Naive thymus-derived CD8-positive, alpha-beta T cell (primary cell): ENCODE measurements at regions not wholly inside any gene's neighbourhood (a gene's known extent, or its start where the extent isn't known, plus 50 kb on each side); places are given as distances from the start of the nearest gene placed in this dataset.

Source experiments
- ATAC-seq, 2 donors: fragments of 150-1000 bp; cut with Tn5 transposase in 1 of 2; sonication (Bioruptor Pico), chemical (Tn5 transposase) in 1 of 2; 1 replicate in 1 of 2; 2 replicates in 1 of 2; pipeline ENCODE4 v1.10.0; 2021; ENCODE audit warnings: mild to moderate bottlenecking in 2 of 2, moderate library complexity in 2 of 2
- POLR2A ChIA-PET: fragments of 350-600 bp; sonication (Branson Sonifier 250); formaldehyde crosslinking; loops from one replicate; lab custom pipeline; 2021; ENCODE audit warnings: antibody characterized with exemption; lab: Charles Lee
- DNase-seq, 10 donors: peaks; one replicate each; pipeline versions ENCODE4 v3.0.0 to v3.0.0-alpha.2; 2020 to 2022
- H3K27ac Mint-ChIP-seq, 10 donors: one replicate each; pipeline ENCODE4 v1.8.0; 2020 to 2022; ENCODE audit warnings: mild to moderate bottlenecking in 10 of 10, mixed read lengths in 10 of 10, moderate library complexity in 4 of 10, inconsistent platforms in 1 of 10
- H3K27me3 Mint-ChIP-seq, 5 donors: one replicate each; pipeline ENCODE4 v1.8.0; 2021 to 2022; ENCODE audit warnings: mixed read lengths in 5 of 5
- H3K36me3 Mint-ChIP-seq, 3 donors: one replicate each; pipeline ENCODE4 v1.8.0; 2020 to 2022; ENCODE audit warnings: mixed read lengths in 3 of 3, mild to moderate bottlenecking in 2 of 3, inconsistent platforms in 1 of 3
- H3K4me1 Mint-ChIP-seq, 4 donors: one replicate each; pipeline ENCODE4 v1.8.0; 2021 to 2022; ENCODE audit warnings: mixed read lengths in 4 of 4
- H3K4me3 Mint-ChIP-seq, 10 donors: one replicate each; pipeline ENCODE4 v1.8.0; 2020 to 2022; ENCODE audit warnings: mild to moderate bottlenecking in 10 of 10, mixed read lengths in 10 of 10, moderate library complexity in 6 of 10, inconsistent platforms in 1 of 10
- H3K9me3 Mint-ChIP-seq, 9 donors: one replicate each; pipeline ENCODE4 v1.8.0; 2020 to 2022; ENCODE audit warnings: mixed read lengths in 9 of 9, mild to moderate bottlenecking in 3 of 9, inconsistent platforms in 1 of 9, moderate library complexity in 1 of 9

DNA sequence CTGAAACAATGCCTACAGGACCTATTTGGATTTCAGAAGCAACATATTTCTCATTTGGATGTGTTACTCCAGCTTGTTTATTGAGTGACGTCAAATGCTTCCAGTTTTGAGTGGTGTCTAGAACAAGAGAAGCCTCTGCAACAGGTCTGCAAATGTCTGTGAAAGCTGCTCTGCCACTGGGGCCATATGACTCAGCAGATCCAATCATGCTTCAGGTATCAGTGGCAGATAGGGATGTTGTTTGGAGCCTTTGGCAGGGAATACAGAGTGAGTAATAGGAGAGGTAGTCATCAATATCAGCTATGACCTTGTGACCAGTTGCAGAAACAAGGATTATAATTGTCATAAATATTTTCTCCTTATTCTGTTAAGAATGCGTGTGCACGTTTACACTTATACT lies 141.1 kb upstream of the ZXDA start:
- Mint-ChIP-seq H3K4me1 (no peaks in the 10 kb centered on the region), H3K27me3 (no peaks in the 10 kb centered on the region), H3K27ac (no peak overlapping the region), H3K4me3 (no peak overlapping the region), H3K36me3 (peaks cover 0 to 8% (median 0%) of the 10 kb centered on the region in 3 donors), H3K9me3 (peaks cover 0 to 26% (median 9%) of the 10 kb centered on the region in 9 donors)
- ATAC-seq, result no peak
- POLR2A ChIA-PET, result no interaction called here
- no peak for DNase-seq

DNA sequence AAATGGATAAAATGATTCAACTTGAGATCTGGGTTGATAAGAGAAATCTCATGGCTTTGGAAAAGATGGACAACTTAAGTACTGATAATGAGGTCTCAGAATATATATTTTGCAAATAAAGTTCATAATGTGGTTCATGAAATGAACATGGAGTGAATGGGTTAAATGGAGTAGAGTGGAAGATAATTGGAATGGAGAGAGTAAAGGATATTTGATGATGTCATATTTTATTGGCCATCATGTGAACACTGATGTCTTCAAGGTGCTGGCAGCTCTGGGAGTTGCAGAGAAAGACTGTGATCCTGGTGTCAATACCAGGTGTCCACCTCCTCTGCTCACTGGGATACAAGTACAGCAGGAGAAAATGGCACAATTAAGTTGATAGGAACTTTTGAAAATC lies 133.9 kb upstream of the ZXDA start:
- DNase-seq, result no peak
- peaks cover 0 to 37% (median 13%) of the 10 kb centered on the region in 9 donors for H3K9me3 Mint-ChIP-seq
- POLR2A ChIA-PET, result no interaction called here
- H3K4me1 Mint-ChIP-seq, result no peaks in the 10 kb centered on the region
- ATAC-seq, result no peak
- no peak overlapping the region for H3K4me3 Mint-ChIP-seq
- H3K27ac Mint-ChIP-seq, result no peak overlapping the region
- H3K27me3 Mint-ChIP-seq, result no peaks in the 10 kb centered on the region
- H3K36me3 Mint-ChIP-seq, result peaks cover 0 to 8% (median 0%) of the 10 kb centered on the region in 3 donors

DNA sequence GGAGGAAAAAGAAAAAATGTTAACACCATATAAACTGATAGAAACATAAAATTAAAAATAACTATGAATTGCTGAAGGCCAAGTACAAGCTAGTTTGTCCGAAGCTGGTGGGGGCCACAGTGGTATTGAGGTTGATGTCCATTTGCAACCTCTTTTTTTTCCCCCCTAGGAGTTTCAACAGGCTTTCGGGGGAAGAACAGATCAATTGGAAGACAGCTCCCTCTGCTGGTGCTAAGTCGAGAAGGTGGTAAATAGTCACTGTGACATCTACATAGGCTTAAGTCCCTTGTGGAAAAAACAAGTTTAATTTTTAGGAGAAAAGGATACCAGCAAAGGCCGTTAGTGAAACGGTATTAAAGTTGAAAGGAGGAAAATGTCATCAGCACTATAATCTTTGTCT lies 115.7 kb upstream of the ZXDA start:
- ATAC-seq, result no peak
- no peak overlapping the region for H3K27ac Mint-ChIP-seq
- POLR2A ChIA-PET, result no interaction called here
- H3K36me3 Mint-ChIP-seq, result no peaks in the 10 kb centered on the region
- H3K4me1 Mint-ChIP-seq, result peaks cover 0 to 8% (median 7%) of the 10 kb centered on the region in 4 donors
- H3K9me3 Mint-ChIP-seq, result no peaks in the 10 kb centered on the region
- H3K27me3 Mint-ChIP-seq, result peaks cover 0 to 2% (median 0%) of the 10 kb centered on the region in 5 donors
- no peak overlapping the region for H3K4me3 Mint-ChIP-seq
- DNase-seq, result peak in 7 of 10 donors; percentile 4 to 44 (median 29)

DNA sequence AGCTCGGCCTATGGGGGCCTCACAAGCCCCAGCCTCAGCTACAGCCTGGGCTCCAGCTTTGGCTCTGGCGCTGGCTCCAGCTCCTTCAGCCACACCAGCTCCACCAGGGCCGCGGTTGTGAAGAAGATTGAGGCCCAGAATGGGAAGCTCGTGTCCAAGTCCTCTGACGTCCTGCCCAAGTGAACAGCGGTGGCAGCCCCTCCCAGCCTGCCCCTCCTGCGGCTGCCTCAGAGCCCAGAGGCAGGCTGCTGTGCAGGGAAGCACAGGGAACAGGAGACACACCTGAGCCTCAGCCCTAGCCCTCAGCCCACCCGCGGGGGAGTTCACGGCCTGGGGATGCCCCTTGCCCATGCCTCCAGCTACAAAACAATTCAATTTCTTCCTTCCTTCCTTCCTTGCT lies 75.7 kb upstream of the ZXDA start:
- ATAC-seq (no peak), DNase-seq (no peak)
- Mint-ChIP-seq H3K4me1 (no peaks in the 10 kb centered on the region), H3K27me3 (peaks cover 0 to 5% (median 0%) of the 10 kb centered on the region in 5 donors), H3K36me3 (peaks cover 0 to 11% (median 0%) of the 10 kb centered on the region in 3 donors), H3K9me3 (peaks cover 0 to 32% (median 9%) of the 10 kb centered on the region in 9 donors), H3K4me3 (no peak overlapping the region), H3K27ac (no peak overlapping the region)
- POLR2A ChIA-PET, result no interaction called here

DNA sequence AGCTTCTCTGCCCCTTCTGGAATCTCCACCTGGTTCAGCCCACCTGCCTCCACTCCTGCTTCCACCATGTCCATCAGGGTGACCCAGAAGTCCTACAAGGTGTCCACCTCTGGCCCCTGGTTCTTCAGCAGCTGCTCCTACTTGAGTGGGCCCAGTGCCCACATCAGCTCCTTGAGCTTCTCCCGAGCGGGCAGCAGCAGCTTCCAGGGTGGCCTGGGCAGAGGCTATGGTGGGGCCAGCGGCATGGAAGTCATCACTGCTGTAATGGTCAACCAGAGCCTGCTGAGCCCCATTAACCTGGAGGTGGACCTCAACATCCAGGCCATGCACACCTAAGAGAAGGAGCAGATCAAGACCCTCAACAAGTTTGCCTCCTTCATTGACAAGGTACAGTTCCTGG lies 74.4 kb upstream of the ZXDA start:
- DNase-seq (no peak), ATAC-seq (no peak)
- Mint-ChIP-seq H3K4me1 (no peaks in the 10 kb centered on the region), H3K9me3 (peaks cover 0 to 20% (median 9%) of the 10 kb centered on the region in 9 donors), H3K36me3 (peaks cover 0 to 11% (median 0%) of the 10 kb centered on the region in 3 donors), H3K27me3 (peaks cover 0 to 5% (median 0%) of the 10 kb centered on the region in 5 donors), H3K27ac (no peak overlapping the region), H3K4me3 (no peak overlapping the region)
- POLR2A ChIA-PET, result no interaction called here

DNA sequence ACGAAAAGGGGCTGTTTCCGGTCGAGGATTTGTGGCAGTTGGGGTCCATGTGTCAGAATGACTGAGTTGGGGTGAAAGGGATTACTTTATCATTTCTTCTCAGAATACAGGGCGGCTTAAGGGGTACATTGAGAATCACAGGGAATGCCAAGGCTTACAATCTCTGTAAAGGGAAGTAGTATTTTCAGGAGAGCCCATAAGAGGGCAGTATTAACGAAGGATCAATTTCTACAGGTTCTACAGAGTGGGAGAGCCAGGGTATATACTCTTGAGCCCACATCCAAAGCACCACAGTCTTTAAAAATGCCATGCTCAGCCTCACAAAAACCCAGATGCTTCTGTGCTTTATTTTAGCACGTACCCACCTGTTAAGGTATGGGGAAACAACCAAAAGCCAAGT lies 67.7 kb upstream of the ZXDA start:
- H3K27ac Mint-ChIP-seq, result no peak overlapping the region
- peaks cover 0 to 4% (median 0%) of the 10 kb centered on the region in 3 donors for H3K36me3 Mint-ChIP-seq
- POLR2A ChIA-PET, result no interaction called here
- no peak overlapping the region for H3K4me3 Mint-ChIP-seq
- no peaks in the 10 kb centered on the region for H3K4me1 Mint-ChIP-seq
- no peak for DNase-seq
- H3K27me3 Mint-ChIP-seq, result peaks cover 0 to 6% (median 0%) of the 10 kb centered on the region in 5 donors
- no peak for ATAC-seq
- H3K9me3 Mint-ChIP-seq, result peaks cover 0 to 6% (median 0%) of the 10 kb centered on the region in 9 donors

GRCh38 chrX:57964975-57965374 lies 54.7 kb upstream of the ZXDA start:
- peaks cover 0 to 15% (median 0%) of the 10 kb centered on the region in 3 donors for H3K36me3 Mint-ChIP-seq
- no peaks in the 10 kb centered on the region for H3K27me3 Mint-ChIP-seq
- no peaks in the 10 kb centered on the region for H3K4me1 Mint-ChIP-seq
- POLR2A ChIA-PET, result no interaction called here
- no peak overlapping the region for H3K27ac Mint-ChIP-seq
- DNase-seq (no peak), ATAC-seq (no peak)
- H3K4me3 Mint-ChIP-seq, result no peak overlapping the region
- H3K9me3 Mint-ChIP-seq, result peaks cover 0 to 37% (median 14%) of the 10 kb centered on the region in 9 donors
